ENCODE measurements at regions not wholly inside any gene's neighbourhood (a gene's known extent, or its start where the extent isn't known, plus 50 kb on each side); places are given as distances from the start of the nearest gene placed in this dataset.

- TF ChIP-seq, protein P1, sequence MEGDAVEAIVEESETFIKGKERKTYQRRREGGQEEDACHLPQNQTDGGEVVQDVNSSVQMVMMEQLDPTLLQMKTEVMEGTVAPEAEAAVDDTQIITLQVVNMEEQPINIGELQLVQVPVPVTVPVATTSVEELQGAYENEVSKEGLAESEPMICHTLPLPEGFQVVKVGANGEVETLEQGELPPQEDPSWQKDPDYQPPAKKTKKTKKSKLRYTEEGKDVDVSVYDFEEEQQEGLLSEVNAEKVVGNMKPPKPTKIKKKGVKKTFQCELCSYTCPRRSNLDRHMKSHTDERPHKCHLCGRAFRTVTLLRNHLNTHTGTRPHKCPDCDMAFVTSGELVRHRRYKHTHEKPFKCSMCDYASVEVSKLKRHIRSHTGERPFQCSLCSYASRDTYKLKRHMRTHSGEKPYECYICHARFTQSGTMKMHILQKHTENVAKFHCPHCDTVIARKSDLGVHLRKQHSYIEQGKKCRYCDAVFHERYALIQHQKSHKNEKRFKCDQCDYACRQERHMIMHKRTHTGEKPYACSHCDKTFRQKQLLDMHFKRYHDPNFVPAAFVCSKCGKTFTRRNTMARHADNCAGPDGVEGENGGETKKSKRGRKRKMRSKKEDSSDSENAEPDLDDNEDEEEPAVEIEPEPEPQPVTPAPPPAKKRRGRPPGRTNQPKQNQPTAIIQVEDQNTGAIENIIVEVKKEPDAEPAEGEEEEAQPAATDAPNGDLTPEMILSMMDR (IDR thresholded peaks at IDR 0.05; ENCODE audit: poor library complexity): no peak
- TF ChIP-seq EZH2 (IDR thresholded peaks at IDR 0.05; ENCODE audit: borderline replicate concordance): no peak
Measured at GRCh38 chr3:171960159-171960558, 79.2 kb upstream of the FNDC3B start.
